ENCODE measurements at regions not wholly inside any gene's neighbourhood (a gene's known extent, or its start where the extent isn't known, plus 50 kb on each side); places are given as distances from the start of the nearest gene placed in this dataset.
A peak's percentile ranks its signal among the peaks of the same experiment; 100 is the strongest.

DNA sequence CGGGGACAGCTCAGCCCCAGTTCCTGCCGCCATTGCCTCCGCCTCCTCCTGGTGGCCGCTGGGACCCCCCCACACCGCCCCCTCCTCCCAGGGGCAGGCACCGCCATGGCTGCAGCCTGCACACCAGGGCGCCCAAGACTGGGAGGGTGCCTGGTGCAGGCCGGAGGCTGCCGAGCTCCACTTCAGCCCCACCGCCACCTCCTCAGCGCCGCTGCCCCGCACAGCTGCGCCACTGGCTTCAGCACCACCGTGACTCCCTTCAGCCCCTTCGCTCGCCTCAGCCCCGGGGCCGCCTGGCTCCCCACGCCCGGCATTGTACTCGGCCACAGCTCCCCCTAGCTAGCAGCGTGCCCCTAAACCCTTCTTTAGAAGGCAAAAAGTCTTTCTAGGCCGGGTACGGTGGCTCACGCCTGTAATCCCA is 131.1 kb downstream of the CRYBB2 start:
- no TSS peak for BruUV-seq (replicated peaks)
- Histone ChIP-seq H4K20me1 (ENCODE audit: insufficient read depth, low read length) (no peaks in the 10 kb centered on the region), H3K4me3 (replicated peaks in 1 of 3; ENCODE audit: insufficient read depth in 1 of 3, low read depth in 2 of 3, low read length in 3 of 3) (no peak overlapping the region), H3K9ac (ENCODE audit: insufficient read depth, low read depth, low read length) (no peak overlapping the region), H3K4me1 (ENCODE audit: insufficient read depth, low read length) (no peaks in the 10 kb centered on the region), H3K27me3 (ENCODE audit: control insufficient read depth in 1 of 2, insufficient read depth in 2 of 2, low read length in 2 of 2) (no peaks in the 10 kb centered on the region), H3K79me2 (ENCODE audit: insufficient read depth, low read length) (no peaks in the 10 kb centered on the region), H3K27ac (ENCODE audit: extremely low read length, insufficient read depth, low read length) (no peak overlapping the region), H3K9me3 (ENCODE audit: low read length) (no peaks in the 10 kb centered on the region), H3K36me3 (replicated peaks in 1 of 2; ENCODE audit: control insufficient read depth in 1 of 2, insufficient read depth in 2 of 2, low read length in 2 of 2) (peaks cover 25 to 56% of the 10 kb centered on the region in 2 experiments), H3K4me2 (ENCODE audit: low read depth, low read length) (no peak overlapping the region), H2AFZ (ENCODE audit: low read length) (no peak overlapping the region)
- DNase-seq (ENCODE audit: low spot score), result no peak
- ChIA-PET CTCF (ENCODE audit: low intra/inter-chr PET ratio, low total read pairs) (no interaction called here), POLR2A (no interaction called here)
- intact Hi-C loops (cut with micrococcal nuclease; ENCODE audit: unreplicated experiment) (no loop called here), in situ Hi-C loops (cut with HindIII; ENCODE audit: extremely low pct_ligation_motif_present, low pct_unique_long_range_greater_than_20kb) (no loop called here)
- TF ChIP-seq, protein P1, sequence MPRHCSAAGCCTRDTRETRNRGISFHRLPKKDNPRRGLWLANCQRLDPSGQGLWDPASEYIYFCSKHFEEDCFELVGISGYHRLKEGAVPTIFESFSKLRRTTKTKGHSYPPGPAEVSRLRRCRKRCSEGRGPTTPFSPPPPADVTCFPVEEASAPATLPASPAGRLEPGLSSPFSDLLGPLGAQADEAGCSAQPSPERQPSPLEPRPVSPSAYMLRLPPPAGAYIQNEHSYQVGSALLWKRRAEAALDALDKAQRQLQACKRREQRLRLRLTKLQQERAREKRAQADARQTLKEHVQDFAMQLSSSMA (CRISPR knock-in tag; IDR thresholded peaks at IDR 0.05), result no peak
- TF ChIP-seq MED13 (CRISPR knock-in tag; IDR thresholded peaks at IDR 0.05) (no peak), AGO2 (optimal IDR thresholded peaks at IDR 0.05; ENCODE audit: low read depth, low read length) (peak; percentile 37)
- TF ChIP-seq, protein P2, sequence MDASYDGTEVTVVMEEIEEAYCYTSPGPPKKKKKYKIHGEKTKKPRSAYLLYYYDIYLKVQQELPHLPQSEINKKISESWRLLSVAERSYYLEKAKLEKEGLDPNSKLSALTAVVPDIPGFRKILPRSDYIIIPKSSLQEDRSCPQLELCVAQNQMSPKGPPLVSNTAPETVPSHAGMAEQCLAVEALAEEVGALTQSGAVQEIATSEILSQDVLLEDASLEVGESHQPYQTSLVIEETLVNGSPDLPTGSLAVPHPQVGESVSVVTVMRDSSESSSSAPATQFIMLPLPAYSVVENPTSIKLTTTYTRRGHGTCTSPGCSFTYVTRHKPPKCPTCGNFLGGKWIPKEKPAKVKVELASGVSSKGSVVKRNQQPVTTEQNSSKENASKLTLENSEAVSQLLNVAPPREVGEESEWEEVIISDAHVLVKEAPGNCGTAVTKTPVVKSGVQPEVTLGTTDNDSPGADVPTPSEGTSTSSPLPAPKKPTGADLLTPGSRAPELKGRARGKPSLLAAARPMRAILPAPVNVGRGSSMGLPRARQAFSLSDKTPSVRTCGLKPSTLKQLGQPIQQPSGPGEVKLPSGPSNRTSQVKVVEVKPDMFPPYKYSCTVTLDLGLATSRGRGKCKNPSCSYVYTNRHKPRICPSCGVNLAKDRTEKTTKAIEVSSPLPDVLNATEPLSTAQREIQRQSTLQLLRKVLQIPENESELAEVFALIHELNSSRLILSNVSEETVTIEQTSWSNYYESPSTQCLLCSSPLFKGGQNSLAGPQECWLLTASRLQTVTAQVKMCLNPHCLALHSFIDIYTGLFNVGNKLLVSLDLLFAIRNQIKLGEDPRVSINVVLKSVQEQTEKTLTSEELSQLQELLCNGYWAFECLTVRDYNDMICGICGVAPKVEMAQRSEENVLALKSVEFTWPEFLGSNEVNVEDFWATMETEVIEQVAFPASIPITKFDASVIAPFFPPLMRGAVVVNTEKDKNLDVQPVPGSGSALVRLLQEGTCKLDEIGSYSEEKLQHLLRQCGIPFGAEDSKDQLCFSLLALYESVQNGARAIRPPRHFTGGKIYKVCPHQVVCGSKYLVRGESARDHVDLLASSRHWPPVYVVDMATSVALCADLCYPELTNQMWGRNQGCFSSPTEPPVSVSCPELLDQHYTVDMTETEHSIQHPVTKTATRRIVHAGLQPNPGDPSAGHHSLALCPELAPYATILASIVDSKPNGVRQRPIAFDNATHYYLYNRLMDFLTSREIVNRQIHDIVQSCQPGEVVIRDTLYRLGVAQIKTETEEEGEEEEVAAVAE (CRISPR knock-in tag; IDR thresholded peaks at IDR 0.05; ENCODE audit: borderline replicate concordance), result no peak
- no peak for ATAC-seq
- WGBS (ENCODE audit: low lambda C conversion rate), result 99% methylated on average over 11 of the region's 26 CpGs
- no peak for FAIRE-seq

Measured in HepG2 (cell line).